ENCODE measurements at regions not wholly inside any gene's neighbourhood (a gene's known extent, or its start where the extent isn't known, plus 50 kb on each side); places are given as distances from the start of the nearest gene placed in this dataset.

GRCh38 chr3:117674321-117674720 lies 964.7 kb downstream of the TUSC7 start:
- intact Hi-C loops (cut with DNase I, micrococcal nuclease) = no loop called here
- Mint-ChIP-seq H3K27me3 (no peaks in the 10 kb centered on the region), H3K9me3 (peaks cover 2% of the 10 kb centered on the region), H3K4me1 (ENCODE audit: low read depth) (no peaks in the 10 kb centered on the region), H3K27ac (no peak overlapping the region), H3K4me3 (no peak overlapping the region), H3K36me3 (ENCODE audit: low read depth) (no peaks in the 10 kb centered on the region)
- H3K27ac ChIP-seq (ENCODE audit: low read depth in 1 of 2, low read length in 2 of 2) = no peak overlapping the region
- ATAC-seq (ENCODE audit: poor library complexity) (no peak), DNase-seq (no peak)
- H3K9me3 ChIP-seq (ENCODE audit: control insufficient read depth in 1 of 2, insufficient read depth in 1 of 2, low read length in 2 of 2) = no peaks in the 10 kb centered on the region
- no peaks in the 10 kb centered on the region for H3K36me3 ChIP-seq (ENCODE audit: insufficient read depth, low read length)
- H3K27me3 ChIP-seq (ENCODE audit: control insufficient read depth in 1 of 2, insufficient read depth in 2 of 2, low read length in 2 of 2) = no peaks in the 10 kb centered on the region
- TF ChIP-seq, protein P1, sequence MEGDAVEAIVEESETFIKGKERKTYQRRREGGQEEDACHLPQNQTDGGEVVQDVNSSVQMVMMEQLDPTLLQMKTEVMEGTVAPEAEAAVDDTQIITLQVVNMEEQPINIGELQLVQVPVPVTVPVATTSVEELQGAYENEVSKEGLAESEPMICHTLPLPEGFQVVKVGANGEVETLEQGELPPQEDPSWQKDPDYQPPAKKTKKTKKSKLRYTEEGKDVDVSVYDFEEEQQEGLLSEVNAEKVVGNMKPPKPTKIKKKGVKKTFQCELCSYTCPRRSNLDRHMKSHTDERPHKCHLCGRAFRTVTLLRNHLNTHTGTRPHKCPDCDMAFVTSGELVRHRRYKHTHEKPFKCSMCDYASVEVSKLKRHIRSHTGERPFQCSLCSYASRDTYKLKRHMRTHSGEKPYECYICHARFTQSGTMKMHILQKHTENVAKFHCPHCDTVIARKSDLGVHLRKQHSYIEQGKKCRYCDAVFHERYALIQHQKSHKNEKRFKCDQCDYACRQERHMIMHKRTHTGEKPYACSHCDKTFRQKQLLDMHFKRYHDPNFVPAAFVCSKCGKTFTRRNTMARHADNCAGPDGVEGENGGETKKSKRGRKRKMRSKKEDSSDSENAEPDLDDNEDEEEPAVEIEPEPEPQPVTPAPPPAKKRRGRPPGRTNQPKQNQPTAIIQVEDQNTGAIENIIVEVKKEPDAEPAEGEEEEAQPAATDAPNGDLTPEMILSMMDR (IDR thresholded peaks at IDR 0.05) = no peak
- H3K4me1 ChIP-seq (ENCODE audit: insufficient read depth, low read length) = no peaks in the 10 kb centered on the region
- no peak overlapping the region for H3K4me3 ChIP-seq (ENCODE audit: low read length)
- POLR2A ChIA-PET = no interaction called here
- CTCF ChIA-PET = no interaction called here

DNA sequence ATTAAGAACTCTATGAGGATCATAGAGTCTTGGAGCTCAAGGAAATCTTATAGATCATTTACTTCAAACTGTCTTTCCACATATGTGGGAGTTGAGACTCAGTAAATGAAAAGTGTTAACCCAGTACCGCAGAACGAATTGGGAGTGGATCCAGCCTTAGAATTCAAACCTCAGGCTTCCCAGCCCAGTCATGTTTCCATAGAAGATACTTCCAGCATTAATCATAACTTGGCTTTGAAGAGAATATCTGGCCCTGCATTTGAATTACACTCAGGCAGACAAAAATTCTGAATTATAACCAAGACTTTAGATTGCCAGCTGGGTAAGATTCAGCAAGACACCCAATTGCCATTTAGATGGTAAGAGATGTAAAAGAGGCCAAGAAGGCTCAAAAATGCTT lies 972.0 kb downstream of the TUSC7 start:
- H3K4me3 Mint-ChIP-seq = no peak overlapping the region
- Histone ChIP-seq H3K36me3 (ENCODE audit: insufficient read depth, low read length) (no peaks in the 10 kb centered on the region), H3K4me1 (ENCODE audit: insufficient read depth, low read length) (no peaks in the 10 kb centered on the region), H3K4me3 (ENCODE audit: low read length) (no peak overlapping the region), H3K27ac (ENCODE audit: low read depth in 1 of 2, low read length in 2 of 2) (no peak overlapping the region), H3K9me3 (ENCODE audit: control insufficient read depth in 1 of 2, insufficient read depth in 1 of 2, low read length in 2 of 2) (no peaks in the 10 kb centered on the region), H3K27me3 (ENCODE audit: control insufficient read depth in 1 of 2, insufficient read depth in 2 of 2, low read length in 2 of 2) (no peaks in the 10 kb centered on the region)
- no peak overlapping the region for H3K27ac Mint-ChIP-seq
- no peak for DNase-seq
- ATAC-seq (ENCODE audit: poor library complexity) = no peak
- H3K36me3 Mint-ChIP-seq (ENCODE audit: low read depth) = no peaks in the 10 kb centered on the region
- ChIA-PET CTCF (no interaction called here), POLR2A (no interaction called here)
- H3K9me3 Mint-ChIP-seq = no peaks in the 10 kb centered on the region
- H3K4me1 Mint-ChIP-seq (ENCODE audit: low read depth) = no peaks in the 10 kb centered on the region
- no peaks in the 10 kb centered on the region for H3K27me3 Mint-ChIP-seq
- intact Hi-C loops (cut with DNase I, micrococcal nuclease) = no loop called here
- TF ChIP-seq, protein P1 (IDR thresholded peaks at IDR 0.05) = no peak

GRCh38 chr3:117687096-117687495 lies 977.5 kb downstream of the TUSC7 start:
- Mint-ChIP-seq H3K4me1 (ENCODE audit: low read depth) (no peaks in the 10 kb centered on the region), H3K27ac (no peak overlapping the region), H3K36me3 (ENCODE audit: low read depth) (no peaks in the 10 kb centered on the region), H3K4me3 (no peak overlapping the region), H3K27me3 (no peaks in the 10 kb centered on the region), H3K9me3 (peaks cover 2% of the 10 kb centered on the region)
- intact Hi-C loops (cut with DNase I, micrococcal nuclease) = no loop called here
- CTCF ChIA-PET = no interaction called here
- ATAC-seq (ENCODE audit: poor library complexity) (no peak), DNase-seq (no peak)
- TF ChIP-seq, protein P1 (IDR thresholded peaks at IDR 0.05) = no peak
- no peak overlapping the region for H3K27ac ChIP-seq (ENCODE audit: low read depth in 1 of 2, low read length in 2 of 2)
- no peaks in the 10 kb centered on the region for H3K27me3 ChIP-seq (ENCODE audit: control insufficient read depth in 1 of 2, insufficient read depth in 2 of 2, low read length in 2 of 2)
- H3K4me1 ChIP-seq (ENCODE audit: insufficient read depth, low read length) = no peaks in the 10 kb centered on the region
- H3K36me3 ChIP-seq (ENCODE audit: insufficient read depth, low read length) = no peaks in the 10 kb centered on the region
- no peak overlapping the region for H3K4me3 ChIP-seq (ENCODE audit: low read length)
- H3K9me3 ChIP-seq (ENCODE audit: control insufficient read depth in 1 of 2, insufficient read depth in 1 of 2, low read length in 2 of 2) = peaks cover 0 to 9% of the 10 kb centered on the region in 2 experiments
- POLR2A ChIA-PET = no interaction called here

All from CD4-positive, alpha-beta T cell (primary cell).